Peyer's patch (tissue), 4 donors: ENCODE measurements at regions not wholly inside any gene's neighbourhood (a gene's known extent, or its start where the extent isn't known, plus 50 kb on each side); places are given as distances from the start of the nearest gene placed in this dataset.

Source experiments
- CTCF ChIP-seq, 6 experiments: fragments of 450-650 bp in 4 of 6; fragments of 200-600 bp in 2 of 6; sonication (generic) in 1 of 6; IDR thresholded peaks; one replicate each; pipeline ENCODE4 v1.5.1; 2017 to 2019; ENCODE audit warnings: antibody characterized with exemption in 6 of 6, mild to moderate bottlenecking in 3 of 6, moderate library complexity in 1 of 6
- POLR2A ChIP-seq, 2 donors: fragments of 450-650 bp; IDR thresholded peaks; one replicate each; pipeline ENCODE4 v1.5.1; 2017; ENCODE audit warnings: antibody characterized with exemption in 2 of 2, mild to moderate bottlenecking in 2 of 2, moderate library complexity in 2 of 2

GRCh38 chr7:68505721-68506120 is 1092.6 kb upstream of the AUTS2 start:
- TF ChIP-seq CTCF (IDR thresholded peaks at IDR 0.05): no peak
- no peak for TF ChIP-seq POLR2A (IDR thresholded peaks at IDR 0.05)
